RCC 7860 (cell line): ENCODE measurements at regions not wholly inside any gene's neighbourhood (a gene's known extent, or its start where the extent isn't known, plus 50 kb on each side); places are given as distances from the start of the nearest gene placed in this dataset.
A peak's percentile ranks its signal among the peaks of the same experiment; 100 is the strongest.
"Not testable (repeated sequence)": the region's sequence is repeated elsewhere in the genome, so short reads cannot be mapped to it uniquely, and the experiment has no call there.

Source experiments
- DNase-seq: peaks from one replicate; pipeline ENCODE4 v3.0.0-alpha.2; 2015; ENCODE audit warnings: low spot score
- FAIRE-seq: peaks from 2 replicates; lab custom pipeline; 2012; peaks lifted over from hg19 to GRCh38; lab: Jason Lieb, UNC

- not testable (repeated sequence) for FAIRE-seq, DNase-seq
Observed at GRCh38 chr6:134791243-134791843, 158.6 kb downstream of the ALDH8A1 start.

GRCh38 chr6:134787261-134787877 is 162.5 kb downstream of the ALDH8A1 start:
- FAIRE-seq: peak; percentile 90
- peak; percentile 55 for DNase-seq

DNA sequence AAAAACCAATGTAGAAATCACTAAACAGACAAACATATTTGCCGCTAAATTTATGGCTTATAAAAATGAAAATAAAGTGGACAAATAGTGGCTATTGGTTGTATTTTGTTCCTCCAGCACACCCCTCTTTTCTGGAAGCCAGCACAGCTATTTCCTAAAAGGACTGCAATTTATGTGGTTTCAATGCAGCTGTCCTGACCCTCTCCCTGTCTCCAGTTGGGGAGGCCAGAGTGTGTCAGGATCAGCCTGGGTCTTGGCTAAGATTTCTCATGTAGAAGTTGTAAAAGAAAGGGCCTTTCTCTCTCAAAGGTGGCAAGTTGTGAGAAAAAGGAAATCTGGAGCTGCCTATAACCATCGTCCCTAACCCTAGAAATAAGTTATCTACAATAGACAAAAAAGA is 165.6 kb downstream of the ALDH8A1 start:
- FAIRE-seq (no peak), DNase-seq (no peak)

DNA sequence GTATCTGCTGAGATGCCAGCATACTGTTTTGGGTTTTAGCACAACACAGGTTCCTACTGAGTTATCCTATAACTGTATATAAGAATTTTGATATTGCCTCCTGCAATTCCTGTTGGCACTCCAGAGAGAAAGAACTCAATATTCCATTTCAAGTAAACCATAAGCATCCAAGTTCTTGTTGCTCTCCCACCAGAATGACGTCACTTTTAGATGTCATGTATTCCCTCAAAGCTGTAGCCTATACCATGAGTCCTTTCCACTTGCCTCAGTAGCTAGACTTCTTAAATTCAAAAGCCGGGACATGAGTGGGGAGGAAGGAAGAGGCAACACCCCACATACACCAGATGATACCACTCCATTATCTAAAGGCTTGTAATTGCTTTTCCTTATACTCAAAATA is 171.5 kb downstream of the ALDH8A1 start:
- FAIRE-seq: no peak
- no peak for DNase-seq

DNA sequence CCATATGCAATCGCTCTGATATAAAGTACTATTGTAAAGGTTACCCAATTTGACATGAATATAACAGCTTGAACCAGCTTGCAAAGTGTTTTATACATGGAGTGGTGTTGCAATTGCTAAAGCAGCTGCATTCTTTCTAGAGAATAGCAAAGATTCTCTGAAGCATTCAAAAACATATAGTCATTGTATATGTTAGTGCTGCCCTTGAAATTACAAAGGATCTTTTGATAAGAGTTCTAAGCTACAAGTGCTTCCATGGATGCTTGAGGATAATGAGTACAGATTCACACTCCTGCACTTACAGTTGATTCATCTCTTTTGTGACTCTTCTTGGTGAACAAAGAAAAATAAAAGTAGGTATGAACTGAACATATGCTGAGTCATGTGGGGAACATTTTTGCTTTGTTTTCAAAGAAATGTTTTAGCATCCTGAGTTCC is 175.7 kb downstream of the ALDH8A1 start:
- FAIRE-seq: no peak
- peak; percentile 27 for DNase-seq

GRCh38 chr6:134772671-134773360 is 177.1 kb downstream of the ALDH8A1 start:
- no peak for FAIRE-seq
- DNase-seq: no peak

DNA sequence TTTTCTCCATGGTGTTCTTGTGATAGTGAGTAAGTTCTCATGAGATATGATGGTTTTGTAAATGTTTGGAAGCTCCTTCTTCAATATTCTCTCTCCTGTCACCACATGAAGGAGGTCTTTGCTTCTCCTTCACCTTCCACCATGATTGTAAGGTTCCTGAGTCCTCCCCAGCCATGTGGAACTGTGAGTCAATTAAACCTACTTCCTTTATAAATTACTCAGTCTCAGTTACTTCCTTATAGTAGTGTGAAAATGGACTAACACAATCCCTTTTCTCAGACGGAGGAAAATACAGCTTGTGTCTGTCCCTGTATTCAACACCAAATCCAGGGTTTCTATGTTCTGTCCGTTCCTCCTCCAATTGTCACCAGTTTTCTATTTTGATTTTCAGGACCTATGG is 181.0 kb downstream of the ALDH8A1 start:
- no peak for FAIRE-seq
- DNase-seq: no peak

DNA sequence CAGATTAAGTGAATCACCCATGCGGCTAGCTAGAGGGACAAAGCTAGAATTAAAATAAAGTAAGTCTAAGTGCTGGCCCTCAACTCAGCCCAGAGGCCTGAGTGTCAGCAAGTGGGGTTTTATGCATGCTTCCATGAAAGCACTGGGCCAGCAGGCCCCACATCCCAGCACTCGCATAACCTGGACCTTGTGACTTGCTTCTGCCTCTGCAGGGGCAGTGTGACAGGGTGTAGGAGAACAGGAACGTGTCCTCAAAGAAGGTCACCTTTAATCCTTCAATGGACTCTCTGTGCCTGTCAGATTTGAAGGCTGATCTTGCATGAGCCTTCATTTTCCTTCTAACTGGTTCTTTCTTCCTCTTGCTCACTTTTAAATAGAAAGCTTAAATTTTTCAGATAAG is 183.4 kb downstream of the ALDH8A1 start:
- FAIRE-seq: no peak
- DNase-seq: no peak

DNA sequence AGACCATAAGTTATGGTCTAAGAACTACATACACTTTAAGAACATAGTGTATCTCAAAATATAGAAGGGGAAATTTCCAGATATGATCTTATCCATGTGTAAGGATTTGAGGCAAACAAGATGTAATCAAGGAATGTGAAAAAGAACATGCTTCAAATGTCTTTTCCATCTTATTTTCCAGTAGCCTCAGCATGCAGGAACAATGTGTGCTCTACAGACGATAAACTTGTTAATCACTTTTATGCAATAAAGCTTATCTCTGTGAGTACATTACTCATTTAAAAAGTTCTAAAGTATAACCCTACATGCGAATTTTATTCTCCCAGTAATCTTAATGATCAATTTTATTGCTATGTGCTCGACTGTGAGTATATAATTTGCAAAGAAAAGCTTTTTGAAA is 185.2 kb downstream of the ALDH8A1 start:
- FAIRE-seq: no peak

DNA sequence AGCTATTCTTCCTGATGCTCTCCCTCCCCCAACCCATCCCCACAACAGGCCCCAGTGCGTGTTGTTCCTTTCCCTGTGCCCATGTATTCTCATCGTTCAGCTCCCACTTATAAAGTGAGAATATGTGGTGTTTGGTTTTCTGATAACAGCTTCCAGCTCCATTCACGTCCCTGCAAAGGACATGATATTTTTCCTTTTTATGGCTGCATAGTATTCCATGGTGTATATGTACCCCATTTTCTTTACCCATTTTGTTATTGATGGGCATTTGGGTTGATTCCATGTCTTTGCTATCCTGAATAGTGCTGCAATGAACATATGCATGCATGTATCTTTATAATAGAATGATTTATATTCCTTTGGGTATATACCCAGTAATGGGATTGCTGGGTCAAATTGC is 186.3 kb downstream of the ALDH8A1 start:
- DNase-seq, FAIRE-seq: not testable (repeated sequence)

More for the DNA sequence above, 185.2 kb downstream of the ALDH8A1 start:
- DNase-seq: no peak

DNA sequence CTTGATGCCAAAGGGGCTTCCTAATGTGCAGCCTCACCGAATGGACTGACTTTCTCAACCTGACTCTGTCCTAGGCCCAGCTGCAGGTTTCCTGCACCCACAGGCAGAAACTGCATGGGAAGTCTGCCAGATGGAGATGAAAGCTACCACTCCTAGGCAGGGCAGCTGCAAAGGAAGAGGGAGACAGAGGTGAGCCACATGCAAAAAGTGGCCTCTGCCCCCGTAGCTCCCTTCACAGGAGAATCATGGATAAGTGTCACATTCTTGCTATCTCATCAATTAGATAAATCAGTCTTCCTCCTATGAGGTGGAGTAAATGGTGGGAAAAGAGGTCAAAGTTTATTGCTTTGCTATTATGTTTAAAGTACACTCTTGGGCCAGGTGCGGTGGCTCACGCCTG is 191.3 kb downstream of the ALDH8A1 start:
- DNase-seq (no peak), FAIRE-seq (no peak)

DNA sequence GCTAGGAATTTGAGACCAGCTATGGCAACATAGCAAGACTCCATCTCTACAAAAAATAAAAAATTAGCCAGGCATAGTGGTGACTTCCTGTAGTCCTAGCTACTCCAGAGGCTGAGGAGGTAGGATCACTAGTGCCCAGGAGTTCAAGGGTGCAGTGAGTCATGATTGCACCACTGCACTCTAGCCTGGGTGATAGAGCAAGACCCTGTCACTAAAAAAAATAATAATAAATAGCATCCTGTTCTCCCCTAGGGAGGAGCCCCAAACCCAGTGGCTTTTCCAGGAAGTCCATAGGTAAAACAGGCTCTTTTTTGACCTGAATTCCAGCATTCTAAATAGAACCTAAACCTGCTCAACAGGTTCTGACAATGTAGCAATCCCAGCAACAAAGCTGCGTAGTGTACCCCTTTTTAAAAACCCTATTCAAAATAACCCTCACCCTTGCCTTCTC is 192.0 kb downstream of the ALDH8A1 start:
- DNase-seq (peak; percentile 53), FAIRE-seq (peak; percentile 75)

GRCh38 chr6:134756374-134757025 is 193.4 kb downstream of the ALDH8A1 start:
- FAIRE-seq: no peak
- no peak for DNase-seq

- DNase-seq (no peak), FAIRE-seq (no peak)
Observed at GRCh38 chr6:134754013-134754690, 195.7 kb downstream of the ALDH8A1 start.

DNA sequence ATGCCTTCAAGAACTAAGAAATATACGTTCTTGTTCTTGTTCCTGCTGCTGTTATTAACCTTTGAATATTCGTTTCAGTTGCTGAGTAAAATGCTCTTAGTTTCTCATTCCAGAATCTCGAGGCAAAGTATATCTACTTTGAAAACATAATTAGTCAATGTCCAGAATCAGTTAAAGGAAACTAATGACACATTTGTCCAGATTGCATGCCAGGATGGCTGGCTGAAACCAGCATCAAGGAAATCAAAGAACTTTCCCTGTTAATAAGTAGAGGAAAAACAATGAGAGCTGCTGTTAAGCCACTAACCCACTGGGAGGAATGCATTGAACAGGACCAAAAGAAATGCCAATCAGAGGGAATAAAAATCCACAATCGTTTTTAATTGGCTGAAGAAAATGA is 196.9 kb downstream of the ALDH8A1 start:
- DNase-seq (peak; percentile 44), FAIRE-seq (peak; percentile 80)

DNA sequence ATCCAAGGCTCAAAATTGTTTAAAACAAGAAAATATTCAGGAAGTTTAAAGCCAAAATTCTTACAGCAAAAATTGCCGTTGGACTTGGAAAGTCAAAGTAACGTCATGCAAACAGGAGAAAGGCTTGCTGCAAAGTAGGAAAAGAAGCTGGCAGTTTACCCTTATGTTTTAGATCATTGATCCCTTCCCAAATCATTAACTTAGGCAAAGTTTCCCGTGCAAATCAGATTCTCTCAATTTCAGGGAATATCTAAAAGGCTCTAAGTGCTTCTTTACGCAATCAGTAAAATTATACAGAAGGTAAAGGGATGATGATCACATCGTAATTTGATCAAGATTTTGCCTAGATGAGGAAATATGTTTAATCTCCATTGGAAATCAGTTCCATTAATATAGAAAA is 197.5 kb downstream of the ALDH8A1 start:
- no peak for DNase-seq
- FAIRE-seq: no peak

DNA sequence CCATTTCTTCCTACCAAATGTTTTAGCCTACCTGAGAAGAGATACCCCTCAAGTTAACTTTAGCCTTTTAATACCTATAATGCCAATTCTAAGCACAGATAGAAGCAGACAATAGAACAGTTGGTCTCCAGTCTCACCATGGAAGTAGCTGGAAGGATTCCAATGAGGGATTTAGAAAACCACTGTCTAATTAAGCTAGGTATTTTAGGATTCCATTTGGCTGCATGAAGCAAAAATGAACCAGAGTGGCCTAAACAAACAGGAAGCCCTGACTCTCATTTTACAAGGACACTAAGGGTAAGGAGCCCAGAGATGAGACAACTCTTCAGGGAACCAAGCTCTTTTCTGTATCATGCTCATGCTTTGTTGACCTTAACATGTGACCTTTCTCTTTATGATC is 199.2 kb downstream of the ALDH8A1 start:
- FAIRE-seq (no peak), DNase-seq (no peak)

DNA sequence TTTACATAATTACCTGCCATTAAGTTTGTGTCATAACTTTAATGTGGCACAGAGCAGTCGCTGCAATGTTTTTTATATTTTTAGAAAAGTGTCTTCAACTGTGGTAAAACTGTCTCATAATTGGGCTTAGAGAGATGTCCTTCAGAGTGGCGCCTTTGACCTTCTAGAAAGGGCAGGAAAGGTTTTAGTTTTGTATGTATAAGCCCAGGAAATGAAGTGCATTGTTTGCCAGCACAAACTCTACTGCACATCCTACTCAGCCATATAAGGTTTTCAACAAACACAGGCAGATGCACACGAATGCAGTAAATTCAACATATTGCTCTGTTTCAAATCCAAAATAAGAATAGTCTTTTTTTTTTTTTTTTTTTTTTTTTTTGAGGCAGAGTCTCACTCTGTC is 201.4 kb downstream of the ALDH8A1 start:
- no peak for DNase-seq
- FAIRE-seq: no peak

DNA sequence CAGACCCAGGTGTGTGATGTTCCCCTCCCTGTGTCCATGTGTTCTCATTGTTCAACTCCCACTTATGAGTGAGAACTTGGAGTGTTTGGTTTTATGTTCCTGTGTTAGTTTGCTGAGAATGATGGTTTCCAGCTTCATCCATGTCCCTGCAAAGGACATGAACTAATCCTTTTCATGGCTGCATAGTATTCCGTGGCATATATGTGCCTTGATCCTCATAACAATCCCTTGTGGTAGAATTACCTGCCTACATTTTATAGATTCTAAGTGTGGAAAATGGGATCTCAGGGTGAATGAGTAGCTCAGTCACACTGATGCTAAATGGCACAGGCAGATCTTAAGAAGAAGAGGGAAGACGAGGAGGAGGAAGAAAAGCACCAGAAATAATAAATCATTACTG is 202.7 kb downstream of the ALDH8A1 start:
- not testable (repeated sequence) for DNase-seq, FAIRE-seq

DNA sequence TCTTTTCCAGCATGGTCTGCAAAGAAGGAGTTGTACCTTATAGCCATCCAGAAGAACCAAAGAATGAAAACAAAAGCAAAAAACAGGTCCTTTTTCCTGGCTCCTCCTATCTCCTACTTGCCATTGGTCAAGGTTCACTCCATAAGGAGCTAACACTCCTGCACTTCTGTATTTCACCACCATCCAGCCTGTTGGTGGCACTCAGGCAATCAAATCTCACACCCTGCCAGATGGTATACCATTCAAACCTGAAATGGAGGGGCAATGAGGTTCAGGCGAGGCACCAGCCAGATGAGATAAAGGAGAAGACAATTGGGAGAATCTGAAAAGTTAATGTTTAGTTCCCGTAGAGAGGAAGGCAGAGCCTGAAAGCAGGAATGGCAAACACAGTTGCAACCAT is 203.8 kb downstream of the ALDH8A1 start:
- DNase-seq (no peak), FAIRE-seq (no peak)

DNA sequence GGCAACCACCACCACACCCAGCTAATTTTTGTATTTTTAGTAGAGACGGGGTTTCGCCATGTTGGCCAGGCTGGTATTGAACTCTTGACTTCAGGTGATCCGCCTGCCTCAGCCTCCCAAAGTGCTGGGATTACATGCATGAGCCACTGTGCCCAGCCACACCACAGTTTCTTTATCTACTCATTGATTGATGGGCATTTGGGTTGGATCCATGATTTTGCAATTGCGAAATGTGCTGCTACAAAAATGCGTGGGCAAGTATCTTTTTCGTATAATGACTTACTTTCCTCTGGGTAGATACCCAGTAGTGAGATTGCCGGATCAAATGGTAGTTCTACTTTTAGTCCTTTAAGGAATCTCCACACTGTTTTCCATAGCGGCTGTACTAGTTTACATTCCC is 204.7 kb downstream of the ALDH8A1 start:
- not testable (repeated sequence) for FAIRE-seq, DNase-seq
